H1 (cell line): ENCODE measurements at regions not wholly inside any gene's neighbourhood (a gene's known extent, or its start where the extent isn't known, plus 50 kb on each side); places are given as distances from the start of the nearest gene placed in this dataset.

ENCODE experiments used
- CTCF ChIA-PET: fragments of 300-600 bp; sonication (Branson Sonifier 250); formaldehyde crosslinking; loops from one replicate; lab custom pipeline; 2021; ENCODE audit not compliant: partially characterized antibody; lab: Charles Lee
- POLR2A ChIA-PET: fragments of 300-600 bp; sonication (Branson Sonifier 250); formaldehyde crosslinking; loops from one replicate; lab custom pipeline; 2021; ENCODE audit warnings: inconsistent platforms; ENCODE audit not compliant: partially characterized antibody; lab: Charles Lee
- DNase-seq, 2 experiments: peaks; one replicate each; pipeline versions ENCODE4 v3.0.0 to v3.0.0-alpha.2; 2010 to 2022; ENCODE audit warnings: low spot score in 2 of 2, low read depth in 1 of 2, mixed read lengths in 1 of 2
- FAIRE-seq: peaks from 2 replicates; lab custom pipeline; 2011; peaks lifted over from hg19 to GRCh38; lab: Jason Lieb, UNC
- H2AFZ ChIP-seq: 2 replicates; pipeline ENCODE4 v1.8.1; 2012; ENCODE audit warnings: low read length, inconsistent platforms
- H2AK5ac ChIP-seq: 2 replicates; pipeline ENCODE4 v1.6.1; 2013; ENCODE audit warnings: low read depth, low read length
- H2BK120ac ChIP-seq: replicated peaks from 2 replicates; pipeline ENCODE3; 2013; ENCODE audit warnings: low read depth, low read length, inconsistent platforms
- H2BK12ac ChIP-seq: 2 replicates; pipeline ENCODE4 v1.6.1; 2013; ENCODE audit warnings: low read depth, low read length
- H2BK15ac ChIP-seq: 2 replicates; pipeline ENCODE4 v1.6.1; 2013; ENCODE audit warnings: low read length
- H2BK20ac ChIP-seq: 2 replicates; pipeline ENCODE4 v1.6.1; 2013; ENCODE audit warnings: low read length
- H2BK5ac ChIP-seq: 2 replicates; pipeline ENCODE4 v1.6.1; 2013; ENCODE audit warnings: low read depth, low read length
- H3K14ac ChIP-seq: 2 replicates; pipeline ENCODE4 v1.6.1; 2013; ENCODE audit warnings: inconsistent platforms; ENCODE audit not compliant: insufficient read length
- H3K18ac ChIP-seq: 2 replicates; pipeline ENCODE4 v1.6.1; 2013; ENCODE audit warnings: low read length; ENCODE audit errors: extremely low read depth
- H3K23ac ChIP-seq: 2 replicates; pipeline ENCODE4 v1.6.1; 2013; ENCODE audit warnings: inconsistent platforms; ENCODE audit not compliant: insufficient read length
- H3K23me2 ChIP-seq: 2 replicates; pipeline ENCODE4 v1.6.1; 2013; ENCODE audit warnings: low read depth, low read length
- H3K27ac ChIP-seq: 2 replicates; pipeline ENCODE4 v1.6.1; 2011; ENCODE audit warnings: low read depth, low read length, inconsistent platforms
- H3K27me3 ChIP-seq, 4 experiments: replicated peaks in 1 of 4; 1 replicate in 1 of 4; 2 replicates in 3 of 4; pipeline versions ENCODE4 v1.6.1 to v1.8.1; 2011 to 2013; ENCODE audit warnings: low read length in 3 of 4, mild to moderate bottlenecking in 3 of 4, inconsistent platforms in 2 of 4, mixed read lengths in 2 of 4, moderate library complexity in 1 of 4; ENCODE audit not compliant: control insufficient read depth in 3 of 4, insufficient read depth in 3 of 4; ENCODE audit errors: extremely low read depth in 1 of 4
- H3K36me3 ChIP-seq, 4 experiments: 2 replicates each; pipeline versions ENCODE4 v1.6.1 to v1.8.1; 2011 to 2013; ENCODE audit warnings: mild to moderate bottlenecking in 4 of 4, low read length in 3 of 4, moderate library complexity in 2 of 4, control low read depth in 1 of 4, inconsistent platforms in 1 of 4; ENCODE audit not compliant: insufficient read depth in 4 of 4, control insufficient read depth in 2 of 4
- H3K4ac ChIP-seq: replicated peaks from 2 replicates; pipeline ENCODE3; 2013; ENCODE audit warnings: low read length, low read depth, mixed read lengths, inconsistent platforms; ENCODE audit not compliant: insufficient read length
- H3K4me1 ChIP-seq, 4 experiments: replicated peaks in 1 of 4; 1 replicate in 1 of 4; 2 replicates in 3 of 4; pipeline versions ENCODE4 v1.6.1 to v1.8.1; 2011 to 2013; ENCODE audit warnings: low read length in 3 of 4, inconsistent platforms in 2 of 4, mixed read lengths in 1 of 4; ENCODE audit not compliant: insufficient read depth in 4 of 4, control insufficient read depth in 3 of 4
- H3K4me2 ChIP-seq, 2 experiments: 2 replicates each; pipeline versions ENCODE4 v1.6.1 to v1.8.1; 2011 to 2013; ENCODE audit warnings: low read depth in 2 of 2, low read length in 2 of 2, control low read depth in 1 of 2, inconsistent platforms in 1 of 2, mild to moderate bottlenecking in 1 of 2; ENCODE audit not compliant: insufficient read depth in 1 of 2
- H3K4me3 ChIP-seq, 4 experiments: fragments of 200-600, 300-600 bp in 1 of 4; sonication (generic), shearing (Covaris generic), sonication (Bioruptor Twin) in 1 of 4; 2 replicates each; pipeline versions ENCODE4 v1.5.1 to v1.8.1; 2011 to 2016; ENCODE audit warnings: low read length in 4 of 4, low read depth in 3 of 4, control low read depth in 2 of 4, inconsistent platforms in 2 of 4, mild to moderate bottlenecking in 2 of 4, mixed read lengths in 1 of 4, moderate library complexity in 1 of 4; ENCODE audit not compliant: insufficient read depth in 2 of 4; ENCODE audit errors: extremely low read depth in 1 of 4
- H3K56ac ChIP-seq: replicated peaks from 2 replicates; pipeline ENCODE3; 2013; ENCODE audit warnings: low read depth, mild to moderate bottlenecking, mixed read lengths, low read length, inconsistent platforms; ENCODE audit not compliant: insufficient read length
- H3K79me1 ChIP-seq: 2 replicates; pipeline ENCODE4 v1.6.1; 2013; ENCODE audit warnings: low read depth, low read length, control low read depth
- H3K79me2 ChIP-seq, 2 experiments: 2 replicates each; pipeline versions ENCODE4 v1.6.1 to v1.8.1; 2012 to 2013; ENCODE audit warnings: low read length in 2 of 2, mild to moderate bottlenecking in 2 of 2, inconsistent platforms in 1 of 2; ENCODE audit not compliant: insufficient read depth in 2 of 2, control insufficient read depth in 1 of 2
- H3K9ac ChIP-seq, 4 experiments: replicated peaks in 1 of 4; 1 replicate in 1 of 4; 2 replicates in 3 of 4; pipeline versions ENCODE4 v1.6.1 to v1.8.1; 2011 to 2013; ENCODE audit warnings: low read depth in 3 of 4, low read length in 3 of 4, control low read depth in 2 of 4, mild to moderate bottlenecking in 2 of 4, moderate library complexity in 2 of 4, inconsistent platforms in 1 of 4; ENCODE audit errors: extremely low read depth in 1 of 4
- H3K9me3 ChIP-seq, 2 experiments: 2 replicates each; pipeline versions ENCODE4 v1.6.1 to v1.8.1; 2012 to 2013; ENCODE audit warnings: mild to moderate bottlenecking in 2 of 2, moderate library complexity in 2 of 2, control low read depth in 1 of 2, inconsistent platforms in 1 of 2, low read depth in 1 of 2, low read length in 1 of 2, mixed read lengths in 1 of 2; ENCODE audit not compliant: insufficient read depth in 2 of 2
- H4K20me1 ChIP-seq, 2 experiments: replicated peaks in 1 of 2; 2 replicates each; pipeline versions ENCODE3 to v1.8.1; 2011 to 2013; ENCODE audit warnings: inconsistent platforms in 2 of 2, low read length in 2 of 2, mild to moderate bottlenecking in 1 of 2; ENCODE audit not compliant: insufficient read depth in 2 of 2, control insufficient read depth in 1 of 2
- H4K5ac ChIP-seq: 2 replicates; pipeline ENCODE4 v1.6.1; 2013; ENCODE audit warnings: low read length, low read depth, mixed read lengths, inconsistent platforms; ENCODE audit not compliant: insufficient read length
- H4K8ac ChIP-seq: 2 replicates; pipeline ENCODE4 v1.8.0; 2013; ENCODE audit warnings: mild to moderate bottlenecking, moderate library complexity, low read length, inconsistent platforms; ENCODE audit not compliant: insufficient read depth; ENCODE audit errors: extremely low read depth
- H4K91ac ChIP-seq: replicated peaks from 2 replicates; pipeline ENCODE3; 2013; ENCODE audit warnings: low read length, mixed read lengths, inconsistent platforms; ENCODE audit not compliant: insufficient read length
- ASH2L ChIP-seq: fragments of 200-600, 300-600 bp; sonication (generic); IDR thresholded peaks from one replicate; pipeline ENCODE4 v1.7.1; 2017; ENCODE audit warnings: low read length
- BRCA1 ChIP-seq: IDR thresholded peaks from 2 replicates; pipeline ENCODE4 v1.6.1; 2012; ENCODE audit warnings: low read depth, low read length, improper control_type of control experiment
- CBX8 ChIP-seq: fragments of 300-800, 300-1000 bp; sonication (generic); IDR thresholded peaks from 2 replicates; pipeline ENCODE4 v1.7.1; 2016; ENCODE audit warnings: low read depth, low read length, borderline replicate concordance
- EZH2 ChIP-seq: fragments of 200-600 bp; sonication (generic); IDR thresholded peaks from 2 replicates; pipeline ENCODE4 v1.7.1; 2012; ENCODE audit warnings: low read depth, mild to moderate bottlenecking, moderate library complexity, low read length, inconsistent platforms; ENCODE audit not compliant: severe bottlenecking
- FOSL1 ChIP-seq: IDR thresholded peaks from 2 replicates; pipeline ENCODE4 v1.6.1; 2011; ENCODE audit warnings: mild to moderate bottlenecking, low read depth, low read length, moderate library complexity; ENCODE audit not compliant: insufficient read depth
- TAF1 ChIP-seq: IDR thresholded peaks from 2 replicates; pipeline ENCODE4 v1.6.1; 2011; ENCODE audit warnings: mild to moderate bottlenecking, low read depth, low read length

DNA sequence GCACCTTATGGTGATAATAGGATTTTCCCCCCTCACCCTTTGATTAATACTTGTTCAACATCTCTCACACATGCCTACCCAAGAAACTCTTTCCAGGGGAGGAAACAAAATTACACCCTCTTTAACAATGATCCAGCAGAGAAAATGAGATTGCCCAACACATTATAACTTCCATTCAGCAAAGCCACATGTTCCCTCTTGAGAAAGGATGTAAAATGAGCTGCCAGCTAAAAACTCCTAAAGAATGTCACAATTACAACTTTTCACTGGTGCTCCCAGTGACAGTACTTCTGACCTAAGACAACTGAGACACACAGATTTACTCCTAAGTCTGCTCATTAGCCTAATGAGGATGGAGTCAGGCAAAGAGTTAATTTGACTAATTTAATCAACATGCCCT is 621.4 kb downstream of the DIAPH3 start:
- Histone ChIP-seq H4K8ac (no peak overlapping the region), H3K27ac (no peak overlapping the region)

More for the DNA sequence above, 621.4 kb downstream of the DIAPH3 start:
- H3K36me3 ChIP-seq = no peaks in the 10 kb centered on the region
- H2BK120ac ChIP-seq = no peak overlapping the region
- ChIA-PET CTCF (interaction anchor here (7.4 kb wide), 1 partner anchor 150 kb away, joined by 39 read pairs; no protein-coding TSS in a partner anchor), POLR2A (no interaction called here)
- no peak overlapping the region for H3K9ac ChIP-seq
- no peaks in the 10 kb centered on the region for H3K9me3 ChIP-seq
- H2AFZ ChIP-seq = 0 out of 2 replicates have a peak overlapping the region, but pooled peaks have one; percentile 31
- H3K23ac ChIP-seq = no peak overlapping the region
- no peak overlapping the region for H2BK20ac ChIP-seq
- no peaks in the 10 kb centered on the region for H4K20me1 ChIP-seq
- H4K91ac ChIP-seq = no peak overlapping the region
- no peak overlapping the region for H2BK12ac ChIP-seq
- no peak for DNase-seq
- no peak for FAIRE-seq
- TF ChIP-seq BRCA1 (no peak), EZH2 (no peak), CBX8 (no peak), FOSL1 (no peak), ASH2L (no peak), TAF1 (no peak)
- H3K14ac ChIP-seq = no peak overlapping the region
- H3K27me3 ChIP-seq = no peaks in the 10 kb centered on the region
- no peak overlapping the region for H3K4me3 ChIP-seq
- H3K56ac ChIP-seq = no peak overlapping the region
- H3K23me2 ChIP-seq = no peaks in the 10 kb centered on the region; the same call in 1 of the 2 replicates
- no peak overlapping the region for H2AK5ac ChIP-seq
- no peak overlapping the region for H3K4ac ChIP-seq
- H3K4me2 ChIP-seq = no peak overlapping the region
- H2BK15ac ChIP-seq = no peak overlapping the region
- peaks cover 0 to 2% (median 0%) of the 10 kb centered on the region in 4 experiments; a peak in 2 of 7 replicates for H3K4me1 ChIP-seq
- no peak overlapping the region for H2BK5ac ChIP-seq
- H3K79me2 ChIP-seq = no peaks in the 10 kb centered on the region
- no peak overlapping the region for H3K18ac ChIP-seq
- no peaks in the 10 kb centered on the region for H3K79me1 ChIP-seq
- no peak overlapping the region for H4K5ac ChIP-seq
